WERI-Rb-1 (cell line): ENCODE measurements at regions not wholly inside any gene's neighbourhood (a gene's known extent, or its start where the extent isn't known, plus 50 kb on each side); places are given as distances from the start of the nearest gene placed in this dataset.

Experiments used
- DNase-seq: peaks from one replicate; pipeline ENCODE4 v3.0.0-alpha.2; 2020
- H3K27ac ChIP-seq: fragments of 250-450 bp; sonication (Bioruptor Pico); 2 replicates; pipeline ENCODE4 v1.5.1; 2020; ENCODE audit warnings: mild to moderate bottlenecking, moderate library complexity
- H3K27me3 ChIP-seq: fragments of 250-450 bp; sonication (Bioruptor Pico); 2 replicates; pipeline ENCODE4 v1.5.1; 2021; ENCODE audit warnings: mild to moderate bottlenecking, low read depth, moderate library complexity; ENCODE audit not compliant: insufficient read depth, severe bottlenecking
- H3K36me3 ChIP-seq: fragments of 250-450 bp; sonication (Bioruptor Pico); 2 replicates; pipeline ENCODE4 v1.5.1; 2020; ENCODE audit warnings: mild to moderate bottlenecking, moderate library complexity
- H3K4me3 ChIP-seq: 2 replicates; pipeline ENCODE4 v1.5.1; 2011; ENCODE audit warnings: low read depth, mild to moderate bottlenecking, control low read depth, low read length
- H3K9me3 ChIP-seq: fragments of 250-450 bp; sonication (Bioruptor Pico); 2 replicates; pipeline ENCODE4 v1.5.1; 2021; ENCODE audit warnings: mild to moderate bottlenecking, moderate library complexity; ENCODE audit not compliant: severe bottlenecking
- TF ChIP-seq, protein P1 (sequence below): IDR thresholded peaks from 2 replicates; pipeline ENCODE4 v1.5.1; 2011; ENCODE audit warnings: low read depth, mild to moderate bottlenecking, control low read depth, inconsistent platforms, low read length

DNA sequence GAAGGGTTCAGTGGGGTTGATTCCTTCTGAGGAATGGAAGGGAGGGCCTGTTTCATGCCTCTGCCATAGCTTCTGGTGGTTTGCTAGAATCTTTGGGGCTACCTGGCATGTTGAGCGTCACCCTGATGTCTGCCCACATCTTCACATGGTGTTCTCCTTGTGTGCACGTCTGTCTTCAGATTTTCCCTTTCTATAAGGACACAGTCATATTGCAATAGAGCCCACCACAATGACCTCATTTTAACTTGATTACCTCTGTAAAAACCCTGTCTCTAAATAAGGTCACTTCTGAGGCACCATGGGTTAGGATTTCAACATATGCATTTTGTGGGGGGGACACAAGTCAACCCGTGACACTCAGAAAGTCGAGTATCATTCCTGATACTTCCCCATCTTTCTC, 257.9 kb downstream of the COG6 start:
- Histone ChIP-seq H3K27me3 (no peaks in the 10 kb centered on the region), H3K27ac (no peak overlapping the region), H3K4me3 (no peak overlapping the region), H3K9me3 (no peaks in the 10 kb centered on the region), H3K36me3 (no peaks in the 10 kb centered on the region)
- TF ChIP-seq, protein P1, sequence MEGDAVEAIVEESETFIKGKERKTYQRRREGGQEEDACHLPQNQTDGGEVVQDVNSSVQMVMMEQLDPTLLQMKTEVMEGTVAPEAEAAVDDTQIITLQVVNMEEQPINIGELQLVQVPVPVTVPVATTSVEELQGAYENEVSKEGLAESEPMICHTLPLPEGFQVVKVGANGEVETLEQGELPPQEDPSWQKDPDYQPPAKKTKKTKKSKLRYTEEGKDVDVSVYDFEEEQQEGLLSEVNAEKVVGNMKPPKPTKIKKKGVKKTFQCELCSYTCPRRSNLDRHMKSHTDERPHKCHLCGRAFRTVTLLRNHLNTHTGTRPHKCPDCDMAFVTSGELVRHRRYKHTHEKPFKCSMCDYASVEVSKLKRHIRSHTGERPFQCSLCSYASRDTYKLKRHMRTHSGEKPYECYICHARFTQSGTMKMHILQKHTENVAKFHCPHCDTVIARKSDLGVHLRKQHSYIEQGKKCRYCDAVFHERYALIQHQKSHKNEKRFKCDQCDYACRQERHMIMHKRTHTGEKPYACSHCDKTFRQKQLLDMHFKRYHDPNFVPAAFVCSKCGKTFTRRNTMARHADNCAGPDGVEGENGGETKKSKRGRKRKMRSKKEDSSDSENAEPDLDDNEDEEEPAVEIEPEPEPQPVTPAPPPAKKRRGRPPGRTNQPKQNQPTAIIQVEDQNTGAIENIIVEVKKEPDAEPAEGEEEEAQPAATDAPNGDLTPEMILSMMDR, result no peak
- DNase-seq, result no peak

DNA sequence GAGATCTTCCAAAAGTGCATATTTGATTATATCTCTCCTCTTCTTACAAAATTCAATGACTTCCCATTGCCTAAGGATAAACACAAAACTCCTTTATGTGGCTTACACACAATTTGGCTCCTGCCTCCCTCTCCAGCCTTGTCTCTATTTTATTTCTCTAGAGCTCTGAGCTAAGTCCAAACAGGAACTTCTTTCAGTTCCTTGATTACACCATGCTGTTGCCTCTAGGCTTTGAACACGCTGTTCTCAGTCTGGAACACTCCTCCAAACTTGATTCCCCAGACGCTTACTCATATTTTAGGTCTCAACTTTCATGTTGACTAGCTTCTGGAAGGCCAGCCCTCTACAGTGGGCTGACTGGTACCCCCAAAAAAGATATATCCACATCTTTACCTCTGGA, 258.5 kb downstream of the COG6 start:
- TF ChIP-seq, protein P1, result no peak
- Histone ChIP-seq H3K27me3 (no peaks in the 10 kb centered on the region), H3K27ac (no peak overlapping the region), H3K9me3 (no peaks in the 10 kb centered on the region), H3K36me3 (no peaks in the 10 kb centered on the region), H3K4me3 (no peak overlapping the region)
- no peak for DNase-seq

DNA sequence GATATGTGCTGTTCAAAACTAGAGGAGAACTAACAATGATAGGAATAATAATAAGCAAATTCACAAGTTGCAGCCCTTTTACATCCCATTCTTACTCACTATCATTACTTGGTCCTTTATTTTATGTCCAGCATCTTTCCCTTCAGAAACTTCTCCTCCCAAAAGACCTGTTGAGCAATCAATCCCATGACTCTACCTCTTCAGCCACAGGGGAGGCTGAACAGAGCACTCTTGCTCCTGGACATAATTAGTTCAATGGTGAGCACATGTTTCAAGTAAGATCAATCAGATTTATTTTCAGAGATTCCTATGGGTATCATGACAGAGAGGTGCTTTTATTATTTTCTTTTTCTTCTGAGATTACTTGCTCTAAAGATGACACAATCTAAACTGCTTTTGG, 260.0 kb downstream of the COG6 start:
- Histone ChIP-seq H3K27me3 (no peaks in the 10 kb centered on the region), H3K27ac (no peak overlapping the region), H3K4me3 (no peak overlapping the region), H3K9me3 (no peaks in the 10 kb centered on the region), H3K36me3 (no peaks in the 10 kb centered on the region)
- no peak for DNase-seq
- TF ChIP-seq, protein P1, result no peak

DNA sequence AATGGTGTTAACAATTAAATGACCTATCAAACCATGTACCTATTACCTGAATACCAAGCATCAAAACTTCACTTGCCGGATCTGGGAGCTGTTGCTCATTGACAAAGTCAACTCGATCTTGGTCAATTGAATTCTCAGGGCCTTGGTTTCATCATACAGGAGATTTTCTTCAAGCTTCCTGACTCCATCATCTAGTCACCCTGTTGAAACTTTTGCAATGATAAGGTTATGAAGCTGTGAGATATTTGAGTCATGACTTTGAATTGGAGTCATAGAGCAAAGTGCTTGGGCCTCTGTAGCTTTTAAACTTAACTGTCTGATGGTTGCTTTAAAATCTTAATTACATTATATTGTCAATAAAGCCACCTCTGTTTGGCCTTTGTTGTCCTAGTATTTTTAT, 260.9 kb downstream of the COG6 start:
- no peak overlapping the region for H3K4me3 ChIP-seq
- H3K9me3 ChIP-seq, result no peaks in the 10 kb centered on the region
- H3K27me3 ChIP-seq, result no peaks in the 10 kb centered on the region
- TF ChIP-seq, protein P1, result no peak
- H3K36me3 ChIP-seq, result no peaks in the 10 kb centered on the region
- DNase-seq, result no peak
- no peak overlapping the region for H3K27ac ChIP-seq

DNA sequence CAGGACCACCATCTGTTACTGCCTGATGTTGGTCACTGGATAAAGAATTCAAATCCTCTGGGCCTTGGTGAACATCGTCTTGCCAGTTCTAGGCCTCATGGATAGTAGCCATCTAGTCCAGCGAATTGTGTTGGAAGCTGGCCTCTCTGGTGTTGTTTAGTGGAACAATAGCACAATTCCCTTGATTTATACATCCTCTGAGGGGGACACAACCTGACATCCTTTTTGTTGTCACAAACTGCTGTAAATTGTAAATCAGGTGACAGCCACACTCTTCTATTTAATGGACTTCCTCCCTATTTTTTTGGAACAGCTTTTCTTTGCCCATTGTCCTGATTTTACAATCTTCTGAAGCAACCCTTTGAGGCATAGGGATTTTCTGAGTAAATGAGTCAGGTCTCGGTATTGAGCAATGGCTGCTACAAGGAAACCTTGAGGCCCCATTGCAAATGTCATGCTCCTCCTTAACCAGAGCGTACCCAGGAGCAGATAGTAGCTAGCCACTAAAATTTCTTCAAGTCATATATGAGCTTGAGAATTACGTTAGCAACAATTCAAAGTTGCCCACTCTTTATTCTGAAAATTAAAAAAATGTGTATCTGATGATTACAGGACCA, 263.3 kb downstream of the COG6 start:
- TF ChIP-seq, protein P1, result no peak
- Histone ChIP-seq H3K27me3 (no peaks in the 10 kb centered on the region), H3K36me3 (no peaks in the 10 kb centered on the region), H3K9me3 (no peaks in the 10 kb centered on the region), H3K4me3 (no peak overlapping the region), H3K27ac (no peak overlapping the region)
- no peak for DNase-seq

DNA sequence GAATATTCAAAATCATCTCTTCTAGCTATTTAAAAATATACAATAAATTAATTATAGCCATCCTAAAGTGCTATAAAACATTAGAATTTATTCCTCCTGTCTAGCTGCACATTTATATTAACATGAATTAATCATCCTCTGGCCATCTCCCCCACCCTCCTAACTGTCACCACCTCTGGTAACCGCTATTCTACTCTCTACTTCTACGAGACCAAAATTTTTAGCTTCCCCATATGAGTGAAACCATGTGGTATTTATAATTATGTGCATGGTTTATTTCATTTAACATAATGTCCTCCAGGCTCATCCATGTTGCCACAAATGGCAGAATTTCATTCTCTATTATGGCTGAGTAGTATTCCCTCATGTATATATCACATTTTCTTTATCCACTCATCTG, 265.2 kb downstream of the COG6 start:
- Histone ChIP-seq H3K9me3 (no peaks in the 10 kb centered on the region), H3K27me3 (no peaks in the 10 kb centered on the region), H3K27ac (no peak overlapping the region), H3K36me3 (no peaks in the 10 kb centered on the region), H3K4me3 (no peak overlapping the region)
- DNase-seq, result no peak
- TF ChIP-seq, protein P1, result no peak
